D721Med (cell line): ENCODE measurements at regions not wholly inside any gene's neighbourhood (a gene's known extent, or its start where the extent isn't known, plus 50 kb on each side); places are given as distances from the start of the nearest gene placed in this dataset.

Source experiments
- DNase-seq: peaks from one replicate; pipeline ENCODE4 v3.0.0; 2011; ENCODE audit warnings: low spot score; ENCODE audit not compliant: insufficient read length
- FAIRE-seq: peaks from 2 replicates; lab custom pipeline; 2011; peaks lifted over from hg19 to GRCh38; lab: Jason Lieb, UNC
- TF ChIP-seq, protein P1 (sequence below): IDR thresholded peaks from 2 replicates; pipeline ENCODE4 v1.5.1; 2012; ENCODE audit warnings: mild to moderate bottlenecking, control low read depth; ENCODE audit not compliant: insufficient read depth; ENCODE audit errors: missing control alignments

DNA sequence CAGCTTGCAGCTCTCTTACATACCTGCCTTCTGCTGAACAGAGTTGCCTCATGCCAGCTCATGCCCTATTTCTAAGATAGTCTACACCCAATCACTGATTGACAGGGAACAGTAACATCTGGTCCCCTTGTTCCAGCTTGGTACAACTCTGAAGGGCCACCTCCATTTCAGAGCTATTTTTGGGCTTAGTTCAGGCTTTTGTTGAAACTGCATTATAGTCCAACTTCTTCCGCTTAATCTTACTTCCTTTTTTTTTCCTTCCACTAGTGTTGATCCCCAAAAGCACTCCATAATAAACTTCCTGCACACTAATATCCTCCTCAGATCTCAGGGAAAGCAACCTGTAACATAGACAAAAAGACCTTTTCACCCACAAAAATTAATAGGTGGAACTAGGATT lies 65.7 kb upstream of the TNFRSF21 start:
- FAIRE-seq: no peak
- TF ChIP-seq, protein P1, sequence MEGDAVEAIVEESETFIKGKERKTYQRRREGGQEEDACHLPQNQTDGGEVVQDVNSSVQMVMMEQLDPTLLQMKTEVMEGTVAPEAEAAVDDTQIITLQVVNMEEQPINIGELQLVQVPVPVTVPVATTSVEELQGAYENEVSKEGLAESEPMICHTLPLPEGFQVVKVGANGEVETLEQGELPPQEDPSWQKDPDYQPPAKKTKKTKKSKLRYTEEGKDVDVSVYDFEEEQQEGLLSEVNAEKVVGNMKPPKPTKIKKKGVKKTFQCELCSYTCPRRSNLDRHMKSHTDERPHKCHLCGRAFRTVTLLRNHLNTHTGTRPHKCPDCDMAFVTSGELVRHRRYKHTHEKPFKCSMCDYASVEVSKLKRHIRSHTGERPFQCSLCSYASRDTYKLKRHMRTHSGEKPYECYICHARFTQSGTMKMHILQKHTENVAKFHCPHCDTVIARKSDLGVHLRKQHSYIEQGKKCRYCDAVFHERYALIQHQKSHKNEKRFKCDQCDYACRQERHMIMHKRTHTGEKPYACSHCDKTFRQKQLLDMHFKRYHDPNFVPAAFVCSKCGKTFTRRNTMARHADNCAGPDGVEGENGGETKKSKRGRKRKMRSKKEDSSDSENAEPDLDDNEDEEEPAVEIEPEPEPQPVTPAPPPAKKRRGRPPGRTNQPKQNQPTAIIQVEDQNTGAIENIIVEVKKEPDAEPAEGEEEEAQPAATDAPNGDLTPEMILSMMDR: no peak
- no peak for DNase-seq

DNA sequence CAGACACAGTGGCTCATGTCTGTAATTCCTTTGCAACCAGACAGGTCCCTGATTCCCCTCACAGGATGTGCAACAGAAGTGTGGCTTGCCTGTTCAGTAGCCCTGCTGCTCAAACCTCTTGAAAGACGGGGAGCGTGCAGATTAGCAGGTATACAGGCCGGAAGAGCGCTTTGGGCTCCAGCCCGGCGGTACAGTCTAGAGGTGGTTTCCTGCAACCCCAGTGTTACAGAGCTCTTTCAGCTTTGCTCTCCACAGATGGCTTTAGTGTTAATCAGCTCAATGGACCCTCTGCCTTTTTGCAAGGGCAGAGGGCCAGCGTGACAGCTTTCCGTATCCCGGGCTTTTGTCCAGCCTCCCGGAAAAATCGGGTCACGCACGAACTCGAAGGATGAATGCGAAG lies 67.2 kb upstream of the TNFRSF21 start:
- TF ChIP-seq, protein P1: no peak
- DNase-seq (no peak), FAIRE-seq (no peak)

- DNase-seq: no peak
- no peak for FAIRE-seq
- TF ChIP-seq, protein P1: no peak
Observed at GRCh38 chr6:47377971-47378370, 68.3 kb upstream of the TNFRSF21 start.

- DNase-seq: no peak
- no peak for FAIRE-seq
- TF ChIP-seq, protein P1: no peak
Observed at GRCh38 chr6:47379328-47379727, 69.6 kb upstream of the TNFRSF21 start.

- TF ChIP-seq, protein P1: no peak
- DNase-seq (no peak), FAIRE-seq (no peak)
Observed at GRCh38 chr6:47380251-47380650, 70.5 kb upstream of the TNFRSF21 start.

- no peak for FAIRE-seq
- TF ChIP-seq, protein P1: no peak
Observed at GRCh38 chr6:47381036-47381435, 71.3 kb upstream of the TNFRSF21 start.

GRCh38 chr6:47383360-47383759 lies 73.7 kb upstream of the TNFRSF21 start:
- FAIRE-seq: no peak
- TF ChIP-seq, protein P1: no peak
- no peak for DNase-seq

More at GRCh38 chr6:47381036-47381435, 71.3 kb upstream of the TNFRSF21 start:
- no peak for DNase-seq
